SU-DHL-6 (cell line): ENCODE measurements at regions not wholly inside any gene's neighbourhood (a gene's known extent, or its start where the extent isn't known, plus 50 kb on each side); places are given as distances from the start of the nearest gene placed in this dataset.

Source experiments
- H2AFZ ChIP-seq: fragments of 200-600 bp; sonication (generic); 2 replicates; pipeline ENCODE4 v1.6.1; 2014; ENCODE audit warnings: low read depth, mild to moderate bottlenecking, moderate library complexity, mixed read lengths, antibody characterized with exemption, low read length; ENCODE audit not compliant: severe bottlenecking
- H3F3A ChIP-seq: fragments of 200-600 bp; shearing (Covaris generic); 2 replicates; pipeline ENCODE4 v1.6.0; 2016; ENCODE audit warnings: antibody characterized with exemption, mild to moderate bottlenecking; ENCODE audit not compliant: insufficient read depth
- H3K27ac ChIP-seq: fragments of 200-600 bp; sonication (generic); 2 replicates; pipeline ENCODE4 v1.5.1; 2016; ENCODE audit warnings: low read depth, mild to moderate bottlenecking, low read length, moderate library complexity, mixed read lengths
- H3K27me3 ChIP-seq: fragments of 200-600 bp; sonication (generic), shearing (Covaris generic); 2 replicates; pipeline ENCODE4 v1.6.0; 2014; ENCODE audit warnings: mild to moderate bottlenecking, low read length
- H3K36me3 ChIP-seq: fragments of 200-600 bp; sonication (generic); 2 replicates; pipeline ENCODE4 v1.6.1; 2014; ENCODE audit warnings: mild to moderate bottlenecking, low read length, mixed read lengths
- H3K4me2 ChIP-seq: fragments of 300-600, 200-600 bp; shearing (Covaris generic), sonication (generic); 2 replicates; pipeline ENCODE4 v1.6.0; 2014; ENCODE audit warnings: low read length, low read depth, mild to moderate bottlenecking; ENCODE audit not compliant: poor library complexity, severe bottlenecking
- H3K4me3 ChIP-seq: fragments of 200-600 bp; sonication (generic); 2 replicates; pipeline ENCODE4 v1.5.1; 2014; ENCODE audit warnings: antibody characterized with exemption, low read length, mild to moderate bottlenecking, mixed read lengths; ENCODE audit not compliant: insufficient read depth, poor library complexity, severe bottlenecking
- H3K79me2 ChIP-seq: fragments of 200-600 bp; sonication (generic); 2 replicates; pipeline ENCODE4 v1.6.1; 2014; ENCODE audit warnings: mild to moderate bottlenecking, low read length, moderate library complexity; ENCODE audit not compliant: insufficient read depth
- H3K9ac ChIP-seq: fragments of 200-600 bp; sonication (generic); 2 replicates; pipeline ENCODE4 v1.7.0; 2014; ENCODE audit warnings: mild to moderate bottlenecking, low read length
- H3K9me2 ChIP-seq: fragments of 200-600 bp; sonication (generic); replicated peaks from 2 replicates; pipeline ENCODE4 v1.6.1; 2014; ENCODE audit warnings: low read length; ENCODE audit not compliant: insufficient read depth
- H3K9me3 ChIP-seq: fragments of 200-600 bp; sonication (generic); 2 replicates; pipeline ENCODE4 v1.6.1; 2014; ENCODE audit warnings: low read length, mixed read lengths; ENCODE audit not compliant: insufficient read depth
- H4K20me1 ChIP-seq: fragments of 200-600 bp; sonication (generic); 2 replicates; pipeline ENCODE4 v1.6.1; 2014; ENCODE audit warnings: low read depth, mild to moderate bottlenecking, antibody characterized with exemption, low read length, moderate library complexity, mixed read lengths
- EZH2phosphoT487 ChIP-seq: fragments of 200-600 bp; sonication (generic), shearing (Covaris generic); conservative IDR thresholded peaks from 2 replicates; pipeline ENCODE4 v1.6.1; 2018; ENCODE audit warnings: mild to moderate bottlenecking, antibody characterized with exemption, low read length, moderate library complexity, mixed read lengths
- TF ChIP-seq, protein P1 (sequence below): fragments of 200-600 bp; sonication (generic); IDR thresholded peaks from one replicate; pipeline ENCODE4 v1.5.1; 2017; ENCODE audit warnings: antibody characterized with exemption, mild to moderate bottlenecking, low read length, moderate library complexity; ENCODE audit not compliant: insufficient read depth, poor library complexity, severe bottlenecking

DNA sequence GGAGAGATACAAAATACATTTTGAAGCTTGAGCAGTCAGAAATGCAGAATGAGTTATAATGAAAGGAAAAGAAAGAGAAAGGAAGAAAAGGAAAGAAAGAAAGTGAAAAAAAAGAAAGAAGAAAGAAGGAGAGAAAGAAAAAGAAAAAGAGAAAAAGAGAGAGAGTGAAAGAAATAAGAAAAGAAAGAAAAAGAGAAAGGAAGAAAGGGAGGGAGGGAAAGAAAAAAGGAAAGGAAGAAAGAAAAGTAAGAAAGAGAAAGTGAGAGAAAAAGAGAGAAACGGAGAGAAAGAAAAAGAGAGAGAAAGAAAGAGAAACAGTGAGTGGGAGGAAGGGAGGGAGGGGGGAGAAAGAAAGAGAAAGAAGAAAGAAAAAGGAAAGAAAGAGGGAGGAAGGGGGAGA, 549.9 kb downstream of the GALC start:
- Histone ChIP-seq H3F3A (no peaks in the 10 kb centered on the region), H3K4me2 (no peak overlapping the region)

GRCh38 chr14:87437158-87437557, 555.8 kb downstream of the GALC start:
- H3K4me2 ChIP-seq = no peak overlapping the region
- H3K9me3 ChIP-seq = no peaks in the 10 kb centered on the region
- no peaks in the 10 kb centered on the region for H3K79me2 ChIP-seq
- no peaks in the 10 kb centered on the region for H3K36me3 ChIP-seq
- no peaks in the 10 kb centered on the region for H3K27me3 ChIP-seq
- TF ChIP-seq, protein P1, sequence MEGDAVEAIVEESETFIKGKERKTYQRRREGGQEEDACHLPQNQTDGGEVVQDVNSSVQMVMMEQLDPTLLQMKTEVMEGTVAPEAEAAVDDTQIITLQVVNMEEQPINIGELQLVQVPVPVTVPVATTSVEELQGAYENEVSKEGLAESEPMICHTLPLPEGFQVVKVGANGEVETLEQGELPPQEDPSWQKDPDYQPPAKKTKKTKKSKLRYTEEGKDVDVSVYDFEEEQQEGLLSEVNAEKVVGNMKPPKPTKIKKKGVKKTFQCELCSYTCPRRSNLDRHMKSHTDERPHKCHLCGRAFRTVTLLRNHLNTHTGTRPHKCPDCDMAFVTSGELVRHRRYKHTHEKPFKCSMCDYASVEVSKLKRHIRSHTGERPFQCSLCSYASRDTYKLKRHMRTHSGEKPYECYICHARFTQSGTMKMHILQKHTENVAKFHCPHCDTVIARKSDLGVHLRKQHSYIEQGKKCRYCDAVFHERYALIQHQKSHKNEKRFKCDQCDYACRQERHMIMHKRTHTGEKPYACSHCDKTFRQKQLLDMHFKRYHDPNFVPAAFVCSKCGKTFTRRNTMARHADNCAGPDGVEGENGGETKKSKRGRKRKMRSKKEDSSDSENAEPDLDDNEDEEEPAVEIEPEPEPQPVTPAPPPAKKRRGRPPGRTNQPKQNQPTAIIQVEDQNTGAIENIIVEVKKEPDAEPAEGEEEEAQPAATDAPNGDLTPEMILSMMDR = no peak
- TF ChIP-seq EZH2phosphoT487 = no peak
- no peaks in the 10 kb centered on the region for H3K9me2 ChIP-seq
- H3K4me3 ChIP-seq = no peak overlapping the region
- no peaks in the 10 kb centered on the region for H3F3A ChIP-seq
- no peak overlapping the region for H3K27ac ChIP-seq
- H2AFZ ChIP-seq = no peak overlapping the region
- no peak overlapping the region for H3K9ac ChIP-seq
- no peaks in the 10 kb centered on the region for H4K20me1 ChIP-seq

More for the DNA sequence above, 549.9 kb downstream of the GALC start:
- Histone ChIP-seq H3K9me3 (no peaks in the 10 kb centered on the region), H3K79me2 (no peaks in the 10 kb centered on the region), H4K20me1 (no peaks in the 10 kb centered on the region), H3K9ac (no peak overlapping the region), H2AFZ (no peak overlapping the region), H3K27me3 (no peaks in the 10 kb centered on the region), H3K9me2 (no peaks in the 10 kb centered on the region), H3K27ac (no peak overlapping the region), H3K36me3 (no peaks in the 10 kb centered on the region), H3K4me3 (no peak overlapping the region)
- no peak for TF ChIP-seq EZH2phosphoT487
- TF ChIP-seq, protein P1 = no peak

DNA sequence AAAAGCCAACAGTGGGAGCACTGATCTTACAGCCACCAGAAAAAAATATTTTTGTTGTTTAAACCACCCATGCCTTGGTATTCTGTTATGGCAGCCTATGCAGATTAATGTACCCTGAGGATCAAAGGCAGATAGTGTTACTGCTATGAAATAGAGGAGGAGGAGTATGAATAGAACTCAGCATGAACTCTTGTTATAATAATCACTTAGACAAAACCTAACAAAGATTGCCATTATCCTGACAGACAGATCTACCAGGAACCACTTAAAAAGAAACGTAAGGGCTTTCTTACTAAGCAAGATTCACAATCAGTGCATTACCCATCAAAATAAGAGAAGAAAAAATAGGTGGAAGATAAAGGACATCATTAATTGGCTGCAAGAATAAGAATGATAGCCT, 558.3 kb downstream of the GALC start:
- Histone ChIP-seq H3K27me3 (no peaks in the 10 kb centered on the region), H4K20me1 (no peaks in the 10 kb centered on the region), H3K4me3 (no peak overlapping the region), H3K79me2 (no peaks in the 10 kb centered on the region), H3K9me3 (no peaks in the 10 kb centered on the region), H3K27ac (no peak overlapping the region), H3K4me2 (no peak overlapping the region), H3K9me2 (no peaks in the 10 kb centered on the region), H3F3A (no peaks in the 10 kb centered on the region), H2AFZ (no peak overlapping the region), H3K9ac (no peak overlapping the region), H3K36me3 (no peaks in the 10 kb centered on the region)
- TF ChIP-seq, protein P1 = no peak

DNA sequence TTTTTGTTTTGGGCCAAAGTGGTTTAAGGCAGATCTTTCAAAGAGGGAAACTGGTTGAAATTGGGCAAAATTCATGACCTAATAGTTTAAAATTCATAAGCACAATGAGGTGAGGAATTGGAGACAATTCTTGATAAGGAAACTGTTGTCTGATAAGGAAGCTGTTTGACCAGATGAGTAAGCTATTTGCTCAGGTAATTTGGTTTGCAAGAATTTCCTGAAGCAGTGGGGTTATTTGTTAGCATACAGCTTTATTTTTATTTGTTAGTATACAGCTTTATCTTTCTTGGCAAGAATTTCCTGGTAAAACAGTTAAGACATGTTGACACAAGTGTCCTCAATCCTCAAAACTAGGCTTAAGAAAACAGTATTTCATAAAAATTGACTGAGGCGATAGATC, 559.0 kb downstream of the GALC start:
- Histone ChIP-seq H3K79me2 (no peaks in the 10 kb centered on the region), H3K9me3 (no peaks in the 10 kb centered on the region), H3K9me2 (no peaks in the 10 kb centered on the region), H3K4me2 (no peak overlapping the region), H3K27ac (no peak overlapping the region), H3K9ac (no peak overlapping the region), H4K20me1 (no peaks in the 10 kb centered on the region), H3K4me3 (no peak overlapping the region), H2AFZ (no peak overlapping the region), H3K27me3 (no peaks in the 10 kb centered on the region), H3K36me3 (no peaks in the 10 kb centered on the region), H3F3A (no peaks in the 10 kb centered on the region)
- TF ChIP-seq, protein P1 = no peak
- TF ChIP-seq EZH2phosphoT487 = no peak
